Activated CD4-positive, alpha-beta memory T cell treated with anti-CD3 and anti-CD28 coated beads for 36 hours (primary cell): ENCODE measurements at regions not wholly inside any gene's neighbourhood (a gene's known extent, or its start where the extent isn't known, plus 50 kb on each side); places are given as distances from the start of the nearest gene placed in this dataset.

Experiments
- CTCF ChIA-PET: fragments of 350-600 bp; sonication (Branson Sonifier 250); formaldehyde crosslinking; loops from one replicate; lab custom pipeline; 2021; ENCODE audit warnings: antibody characterized with exemption, inconsistent platforms; lab: Charles Lee
- POLR2A ChIA-PET: fragments of 350-600 bp; sonication (Branson Sonifier 250); formaldehyde crosslinking; loops from one replicate; lab custom pipeline; 2021; ENCODE audit warnings: antibody characterized with exemption; lab: Charles Lee
- DNase-seq: peaks from one replicate; pipeline ENCODE4 v3.0.0-alpha.2; 2020
- H3K27ac Mint-ChIP-seq: one replicate; pipeline ENCODE4 v1.8.0; 2021; ENCODE audit warnings: mixed read lengths
- H3K27me3 Mint-ChIP-seq: one replicate; pipeline ENCODE4 v1.8.0; 2021; ENCODE audit warnings: mixed read lengths
- H3K36me3 Mint-ChIP-seq: one replicate; pipeline ENCODE4 v1.8.0; 2021; ENCODE audit warnings: mixed read lengths
- H3K4me1 Mint-ChIP-seq: one replicate; pipeline ENCODE4 v1.8.0; 2021; ENCODE audit warnings: low read depth, mixed read lengths
- H3K4me3 Mint-ChIP-seq: one replicate; pipeline ENCODE4 v1.8.0; 2021; ENCODE audit warnings: mild to moderate bottlenecking, mixed read lengths
- H3K9me3 Mint-ChIP-seq: one replicate; pipeline ENCODE4 v1.8.0; 2021; ENCODE audit warnings: mixed read lengths
- intact Hi-C: fragments of 100-400 bp; cut with micrococcal nuclease; formaldehyde crosslinking; loops from one replicate; pipeline ENCODE4 v1.15.1; 2023

DNA sequence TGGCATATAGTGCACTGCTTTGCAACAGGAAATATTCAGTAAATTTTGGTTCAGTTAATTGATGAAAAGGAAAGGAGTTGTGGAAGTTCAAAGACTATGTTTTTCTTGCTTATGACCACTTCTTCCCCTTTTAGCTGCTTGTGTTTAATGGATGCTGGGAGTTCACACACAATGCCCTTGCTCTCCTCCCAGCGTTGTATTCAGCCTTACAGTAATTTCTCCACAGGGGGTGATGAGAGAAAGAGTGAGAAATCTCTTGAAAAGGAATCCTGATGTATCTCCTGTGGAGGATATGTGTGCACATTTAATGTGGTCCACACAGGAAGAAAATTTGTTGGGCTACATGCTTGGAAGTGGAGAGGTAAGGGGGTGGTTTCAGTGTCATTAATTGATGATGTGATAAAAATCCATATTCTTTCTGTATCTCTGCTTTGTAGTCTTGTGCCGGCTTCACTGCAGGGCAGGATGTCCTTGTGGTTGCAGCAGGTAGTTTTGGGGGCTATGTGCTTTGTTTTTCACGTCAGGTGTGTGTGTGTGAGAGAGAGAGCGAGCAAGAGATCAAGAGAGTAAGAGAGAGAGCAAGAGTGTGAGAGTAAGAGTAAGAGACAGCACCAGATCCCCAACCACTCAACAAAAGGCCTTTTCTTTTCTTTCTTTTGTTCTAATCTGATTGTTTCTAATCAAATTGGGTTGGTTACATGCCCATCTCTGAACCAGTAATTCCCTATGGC, 204.4 kb downstream of the RWDD3 start:
- no peak overlapping the region for H3K27ac Mint-ChIP-seq
- intact Hi-C loops, result no loop called here
- no peak for DNase-seq
- no peaks in the 10 kb centered on the region for H3K4me1 Mint-ChIP-seq
- no peaks in the 10 kb centered on the region for H3K27me3 Mint-ChIP-seq
- POLR2A ChIA-PET, result no interaction called here
- no peak overlapping the region for H3K4me3 Mint-ChIP-seq
- no peaks in the 10 kb centered on the region for H3K9me3 Mint-ChIP-seq
- CTCF ChIA-PET, result no interaction called here
- no peaks in the 10 kb centered on the region for H3K36me3 Mint-ChIP-seq

DNA sequence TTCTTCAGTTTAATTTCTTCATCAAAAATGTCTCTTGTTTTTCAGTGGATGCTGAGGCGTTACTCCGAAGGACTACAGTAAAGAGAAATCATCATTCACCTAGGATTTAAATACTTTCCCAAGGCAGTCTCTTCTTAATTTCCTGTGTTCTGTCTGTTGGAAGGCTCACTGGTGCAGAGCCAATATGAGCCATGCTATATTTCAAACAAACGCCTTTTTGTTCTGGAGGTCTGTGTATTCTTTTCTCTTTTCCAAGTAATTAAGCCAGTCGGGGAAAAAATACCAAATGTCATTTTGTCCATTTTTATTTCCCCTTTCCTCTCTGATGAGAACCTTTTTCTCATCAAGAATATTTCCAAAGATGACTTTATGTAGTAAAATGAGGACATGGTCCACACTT, 206.5 kb downstream of the RWDD3 start:
- no peaks in the 10 kb centered on the region for H3K36me3 Mint-ChIP-seq
- H3K4me3 Mint-ChIP-seq, result no peak overlapping the region
- no peaks in the 10 kb centered on the region for H3K9me3 Mint-ChIP-seq
- H3K27ac Mint-ChIP-seq, result no peak overlapping the region
- intact Hi-C loops, result no loop called here
- POLR2A ChIA-PET, result no interaction called here
- H3K27me3 Mint-ChIP-seq, result no peaks in the 10 kb centered on the region
- no peaks in the 10 kb centered on the region for H3K4me1 Mint-ChIP-seq
- CTCF ChIA-PET, result interaction anchor here (0.7 kb wide), 1 partner anchor 565 kb away, joined by 4 read pairs; no protein-coding TSS in a partner anchor
- no peak for DNase-seq

DNA sequence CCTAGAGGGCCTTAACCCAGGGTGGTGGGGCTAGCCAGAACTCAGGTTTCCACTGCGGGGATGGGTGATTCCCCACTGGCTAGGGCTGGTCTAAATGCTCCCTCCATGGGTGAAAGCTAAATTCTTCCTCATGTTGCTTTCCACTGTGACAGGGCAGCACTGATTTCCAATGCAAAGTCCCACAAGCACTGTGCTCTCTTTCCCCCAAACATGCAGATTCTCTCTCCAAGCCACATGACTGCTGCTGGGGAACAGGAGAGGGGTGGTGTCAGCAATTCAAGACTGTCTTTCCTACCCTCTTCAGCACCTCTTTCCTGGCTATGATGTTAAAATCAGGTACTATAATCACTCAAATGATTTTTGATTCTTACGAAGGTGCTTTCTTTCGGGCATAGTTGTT, 215.5 kb downstream of the RWDD3 start:
- no peaks in the 10 kb centered on the region for H3K4me1 Mint-ChIP-seq
- intact Hi-C loops, result no loop called here
- CTCF ChIA-PET, result no interaction called here
- H3K27me3 Mint-ChIP-seq, result no peaks in the 10 kb centered on the region
- H3K4me3 Mint-ChIP-seq, result no peak overlapping the region
- DNase-seq, result no peak
- H3K27ac Mint-ChIP-seq, result no peak overlapping the region
- peaks cover 6% of the 10 kb centered on the region for H3K9me3 Mint-ChIP-seq
- no peaks in the 10 kb centered on the region for H3K36me3 Mint-ChIP-seq
- POLR2A ChIA-PET, result no interaction called here

DNA sequence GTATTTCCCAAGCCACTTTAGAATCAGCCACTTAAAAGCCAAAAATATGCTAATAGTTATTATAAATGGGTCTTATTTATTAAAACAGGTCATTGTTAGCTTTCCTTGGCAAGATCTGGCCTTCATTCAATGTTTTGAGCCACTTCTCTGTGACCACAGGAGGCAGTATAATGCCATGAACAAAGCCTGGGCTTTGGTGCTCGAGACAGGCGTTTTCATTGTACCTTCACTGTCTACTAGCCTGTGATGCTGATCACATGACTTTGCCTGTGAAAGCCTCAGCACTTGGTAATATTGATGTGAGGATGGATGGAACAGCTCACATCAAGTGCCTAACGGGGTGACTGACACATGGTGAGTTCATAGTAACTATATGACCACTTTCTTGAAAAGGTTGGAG, 217.0 kb downstream of the RWDD3 start:
- POLR2A ChIA-PET, result no interaction called here

DNA sequence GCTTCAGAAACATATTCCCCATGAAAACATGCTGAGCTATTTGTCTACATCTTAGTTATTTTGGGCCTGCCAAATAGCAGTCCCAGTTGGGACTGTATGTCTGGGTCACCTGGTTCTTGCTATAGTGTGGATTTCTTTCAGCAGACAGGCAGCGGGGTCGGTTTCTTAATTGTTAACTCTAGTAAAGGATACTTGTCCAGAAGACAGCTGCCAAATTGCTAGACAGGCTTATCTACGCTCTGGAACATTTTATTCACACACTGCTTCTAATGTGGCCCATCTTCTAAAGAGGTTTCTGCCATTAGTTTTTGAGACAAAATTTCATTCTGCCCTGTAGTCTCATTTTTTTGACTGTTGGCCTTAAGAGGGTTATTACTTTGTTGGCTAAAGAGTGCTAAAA, 217.9 kb downstream of the RWDD3 start:
- ChIA-PET CTCF (no interaction called here), POLR2A (no interaction called here)
- Mint-ChIP-seq H3K27me3 (no peaks in the 10 kb centered on the region), H3K4me1 (no peaks in the 10 kb centered on the region), H3K27ac (no peak overlapping the region), H3K4me3 (no peak overlapping the region), H3K36me3 (no peaks in the 10 kb centered on the region), H3K9me3 (peaks cover 6% of the 10 kb centered on the region)
- intact Hi-C loops, result no loop called here
- no peak for DNase-seq

More for the DNA sequence above, 217.0 kb downstream of the RWDD3 start:
- H3K36me3 Mint-ChIP-seq, result no peaks in the 10 kb centered on the region
- intact Hi-C loops, result no loop called here
- no peaks in the 10 kb centered on the region for H3K4me1 Mint-ChIP-seq
- DNase-seq, result no peak
- H3K9me3 Mint-ChIP-seq, result peaks cover 6% of the 10 kb centered on the region
- H3K4me3 Mint-ChIP-seq, result no peak overlapping the region
- H3K27ac Mint-ChIP-seq, result no peak overlapping the region
- CTCF ChIA-PET, result no interaction called here
- no peaks in the 10 kb centered on the region for H3K27me3 Mint-ChIP-seq

DNA sequence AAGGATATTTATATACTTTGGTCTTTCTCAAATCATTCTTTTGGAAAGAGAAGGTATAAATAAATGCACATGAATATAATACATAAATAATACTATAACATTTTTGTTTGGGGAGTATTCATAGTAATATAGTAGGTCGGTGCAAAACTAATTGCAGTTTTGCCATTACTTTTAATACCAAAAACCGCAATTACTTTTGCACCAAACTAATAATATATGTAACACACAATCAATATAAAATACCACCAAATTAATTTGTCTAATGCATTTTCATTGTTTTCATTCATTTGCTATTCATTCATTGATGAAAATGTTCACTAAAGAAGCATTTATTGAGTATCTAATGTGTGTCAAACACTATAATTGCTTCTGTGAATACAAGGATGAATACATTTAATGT, 219.0 kb downstream of the RWDD3 start:
- Mint-ChIP-seq H3K27me3 (no peaks in the 10 kb centered on the region), H3K36me3 (no peaks in the 10 kb centered on the region), H3K27ac (no peak overlapping the region), H3K4me3 (no peak overlapping the region), H3K4me1 (no peaks in the 10 kb centered on the region), H3K9me3 (peaks cover 6% of the 10 kb centered on the region)
- CTCF ChIA-PET, result no interaction called here
- no peak for DNase-seq
- POLR2A ChIA-PET, result no interaction called here
- intact Hi-C loops, result no loop called here

DNA sequence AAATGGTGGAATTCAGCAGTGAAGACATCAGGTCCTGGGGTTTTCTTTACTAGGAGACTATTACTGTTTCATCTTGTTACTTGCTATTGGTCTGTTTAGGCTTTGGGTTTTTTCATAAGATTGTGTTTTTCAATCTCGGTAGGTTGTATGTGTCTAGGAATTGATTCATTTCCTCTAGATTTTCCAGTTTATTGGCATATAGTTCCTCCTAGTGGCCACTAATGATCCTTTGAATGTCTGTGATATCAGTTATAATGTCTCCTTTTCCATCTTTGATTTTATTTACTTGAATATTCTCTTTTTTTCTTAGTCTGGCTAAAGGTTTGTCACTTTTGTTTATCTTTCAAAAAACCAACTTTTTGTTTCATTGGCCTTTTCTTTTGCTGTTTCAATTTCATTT, 233.0 kb downstream of the RWDD3 start:
- intact Hi-C loops, result no loop called here
- Mint-ChIP-seq H3K27ac (no peak overlapping the region), H3K4me3 (no peak overlapping the region), H3K9me3 (peaks cover 3% of the 10 kb centered on the region), H3K4me1 (no peaks in the 10 kb centered on the region), H3K27me3 (peaks cover under 1% of the 10 kb centered on the region), H3K36me3 (no peaks in the 10 kb centered on the region)
- DNase-seq, result no peak
- ChIA-PET CTCF (no interaction called here), POLR2A (no interaction called here)

DNA sequence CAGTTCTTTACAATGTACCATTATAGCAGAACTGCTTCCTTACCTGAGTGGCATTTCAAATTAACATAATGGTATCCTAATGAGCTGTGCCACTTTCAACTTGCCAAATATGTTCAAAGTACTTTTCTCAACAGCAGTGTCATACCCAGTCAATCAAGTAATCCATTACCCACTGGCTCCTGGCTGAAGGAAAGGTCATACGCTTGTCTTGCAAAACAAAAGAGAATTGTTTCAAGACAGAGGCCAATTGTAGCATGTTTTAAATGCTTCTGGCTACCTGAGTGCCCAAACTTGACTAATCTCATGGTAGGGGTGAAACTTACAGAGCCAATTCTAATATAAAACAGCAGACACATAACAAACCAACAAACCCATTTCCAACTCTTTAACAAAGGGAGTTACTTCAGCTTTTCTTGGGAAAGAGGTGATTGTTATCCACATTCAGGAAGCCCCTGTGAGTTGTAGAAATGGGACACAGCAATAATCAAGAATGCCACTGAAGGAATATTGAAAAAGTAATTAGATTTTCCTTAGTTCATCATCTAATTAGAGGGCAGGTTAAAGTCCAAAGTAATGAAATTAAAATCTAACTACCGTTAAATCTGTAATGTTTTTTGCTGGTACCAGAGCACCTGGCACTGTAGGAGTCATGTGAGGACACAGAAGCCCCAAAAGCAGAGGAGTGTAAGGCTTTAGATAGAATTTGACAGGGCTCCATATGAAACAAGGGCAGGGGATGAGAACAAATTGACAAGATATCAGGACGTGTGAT, 241.9 kb downstream of the RWDD3 start:
- no peak overlapping the region for H3K27ac Mint-ChIP-seq
- no peak for DNase-seq
- H3K4me3 Mint-ChIP-seq, result no peak overlapping the region
- H3K36me3 Mint-ChIP-seq, result no peaks in the 10 kb centered on the region
- intact Hi-C loops, result no loop called here
- no peaks in the 10 kb centered on the region for H3K4me1 Mint-ChIP-seq
- CTCF ChIA-PET, result no interaction called here
- peaks cover 2% of the 10 kb centered on the region for H3K27me3 Mint-ChIP-seq
- peaks cover 10% of the 10 kb centered on the region for H3K9me3 Mint-ChIP-seq
- POLR2A ChIA-PET, result no interaction called here

DNA sequence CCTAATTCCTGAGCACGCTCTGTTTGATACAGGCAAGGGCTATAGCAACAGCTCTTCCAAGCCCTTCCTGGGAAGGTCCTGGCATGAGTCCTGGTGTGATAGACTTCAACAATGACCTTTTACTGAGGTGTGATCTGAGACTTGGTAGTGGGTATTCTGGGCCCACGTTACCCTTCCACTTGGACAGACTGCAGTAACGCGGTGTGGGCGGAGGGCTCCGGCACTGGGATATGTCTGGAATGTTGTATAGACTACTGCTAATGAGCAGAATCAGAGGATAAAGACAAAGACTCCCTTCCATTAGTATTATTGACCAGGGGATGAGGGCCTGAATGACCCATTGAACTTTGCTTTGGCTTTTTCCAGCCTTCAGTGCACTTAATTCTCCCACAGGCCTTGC, 262.3 kb downstream of the RWDD3 start:
- no peaks in the 10 kb centered on the region for H3K4me1 Mint-ChIP-seq
- CTCF ChIA-PET, result no interaction called here
- no peak overlapping the region for H3K27ac Mint-ChIP-seq
- no peaks in the 10 kb centered on the region for H3K9me3 Mint-ChIP-seq
- no peak overlapping the region for H3K4me3 Mint-ChIP-seq
- no peaks in the 10 kb centered on the region for H3K36me3 Mint-ChIP-seq
- intact Hi-C loops, result no loop called here
- H3K27me3 Mint-ChIP-seq, result no peaks in the 10 kb centered on the region
- DNase-seq, result no peak
- POLR2A ChIA-PET, result no interaction called here

DNA sequence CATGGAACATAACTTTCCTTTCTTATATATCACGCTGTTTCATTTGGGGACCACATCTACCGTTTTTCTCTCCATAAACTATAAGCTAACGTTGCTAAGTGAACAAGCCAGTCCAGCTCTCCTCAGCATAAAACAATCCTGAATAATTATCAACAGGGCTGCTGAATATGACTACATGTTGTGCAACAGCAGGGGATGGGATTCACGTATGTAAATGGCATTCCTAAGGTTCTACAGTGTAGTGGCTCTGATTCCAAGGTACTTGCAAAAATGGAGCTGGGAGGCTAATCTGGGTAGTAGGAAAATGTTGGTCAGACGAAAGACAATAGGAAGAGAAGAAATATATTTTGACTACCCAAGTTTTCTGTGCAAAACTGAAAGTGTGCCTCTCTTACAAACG, 262.8 kb downstream of the RWDD3 start:
- Mint-ChIP-seq H3K27me3 (no peaks in the 10 kb centered on the region), H3K4me1 (no peaks in the 10 kb centered on the region), H3K27ac (no peak overlapping the region), H3K9me3 (no peaks in the 10 kb centered on the region), H3K4me3 (no peak overlapping the region), H3K36me3 (no peaks in the 10 kb centered on the region)
- intact Hi-C loops, result no loop called here
- CTCF ChIA-PET, result no interaction called here
- POLR2A ChIA-PET, result no interaction called here
- no peak for DNase-seq

DNA sequence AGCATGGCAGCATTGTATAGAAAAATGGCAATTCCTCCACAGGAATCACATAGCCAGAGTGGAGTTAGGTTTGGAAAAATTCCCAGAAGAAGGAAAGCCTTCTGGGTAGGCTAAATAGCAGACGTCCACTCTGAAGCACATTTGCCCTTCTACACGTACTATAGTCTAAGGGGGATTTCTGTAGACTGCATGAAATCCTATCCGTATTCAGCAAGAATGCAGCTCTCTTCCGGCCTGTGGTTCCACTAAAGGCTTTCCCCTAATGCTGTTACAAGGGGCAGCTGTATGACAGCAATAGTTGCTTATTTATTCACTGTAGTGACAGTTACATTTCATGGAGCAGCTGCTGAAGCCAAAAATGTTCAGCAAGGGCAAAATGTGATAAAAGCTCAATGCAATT, 263.6 kb downstream of the RWDD3 start:
- Mint-ChIP-seq H3K4me3 (no peak overlapping the region), H3K4me1 (no peaks in the 10 kb centered on the region), H3K9me3 (no peaks in the 10 kb centered on the region), H3K27me3 (no peaks in the 10 kb centered on the region), H3K36me3 (no peaks in the 10 kb centered on the region), H3K27ac (no peak overlapping the region)
- ChIA-PET CTCF (no interaction called here), POLR2A (no interaction called here)
- no peak for DNase-seq
- intact Hi-C loops, result no loop called here

DNA sequence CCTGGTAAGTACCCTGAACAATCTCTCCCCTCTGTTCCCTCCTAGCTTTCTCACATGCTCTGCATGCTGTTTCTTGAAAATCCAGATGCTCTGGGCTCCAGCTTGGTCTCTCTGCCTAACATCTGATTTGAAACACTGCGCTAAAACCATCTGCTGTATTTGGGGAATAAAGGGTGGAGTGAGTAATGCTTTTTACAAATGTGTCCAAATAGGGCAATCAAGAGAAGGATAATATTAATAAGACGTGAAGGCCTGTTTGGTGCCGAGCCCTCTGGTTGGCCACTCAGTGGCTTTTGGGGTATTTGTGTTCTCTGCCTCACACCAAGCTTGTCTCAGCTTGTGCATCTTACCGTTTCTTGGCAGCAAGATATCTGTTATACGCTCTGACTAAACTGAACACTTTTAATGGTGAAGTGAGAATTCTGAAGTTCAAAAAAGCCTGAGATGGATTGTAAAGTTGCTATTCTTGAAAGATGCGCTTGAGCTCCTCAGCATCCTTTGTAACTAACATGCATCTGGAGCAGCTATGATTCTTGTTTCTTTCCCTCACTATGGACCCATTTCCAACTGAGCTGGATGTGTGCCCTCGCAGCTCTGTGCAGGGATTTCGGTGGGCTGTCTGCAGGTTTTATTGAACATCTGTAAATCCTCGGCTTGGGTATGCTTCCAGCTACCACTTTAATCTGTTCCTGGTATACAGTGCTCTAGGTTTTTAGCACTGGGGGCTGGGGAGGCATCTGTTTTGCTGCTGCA, 269.4 kb downstream of the RWDD3 start:
- Mint-ChIP-seq H3K4me3 (no peak overlapping the region), H3K27ac (no peak overlapping the region)
- POLR2A ChIA-PET, result no interaction called here

More for the DNA sequence above, 269.4 kb downstream of the RWDD3 start:
- intact Hi-C loops, result no loop called here
- Mint-ChIP-seq H3K9me3 (peaks cover 8% of the 10 kb centered on the region), H3K36me3 (no peaks in the 10 kb centered on the region), H3K4me1 (no peaks in the 10 kb centered on the region), H3K27me3 (no peaks in the 10 kb centered on the region)
- DNase-seq, result no peak
- CTCF ChIA-PET, result no interaction called here
